NCI-H1105 (cell line): ENCODE measurements at regions not wholly inside any gene's neighbourhood (a gene's known extent, or its start where the extent isn't known, plus 50 kb on each side); places are given as distances from the start of the nearest gene placed in this dataset.
"Not testable (repeated sequence)": the region's sequence is repeated elsewhere in the genome, so short reads cannot be mapped to it uniquely, and the experiment has no call there.

Experiments
- DNase-seq: peaks from one replicate; lab custom pipeline; 2025; lab: John Stamatoyannopoulos, UW

- no peak for DNase-seq
Observed at GRCh38 chr7:4437916-4438315, 244.2 kb upstream of the FOXK1 start.

- no peak for DNase-seq
Observed at GRCh38 chr7:4438723-4439245, 243.3 kb upstream of the FOXK1 start.

- DNase-seq: no peak
Observed at GRCh38 chr7:4439444-4439843, 242.7 kb upstream of the FOXK1 start.

GRCh38 chr7:4444106-4444505 lies 238.0 kb upstream of the FOXK1 start:
- DNase-seq: no peak

DNA sequence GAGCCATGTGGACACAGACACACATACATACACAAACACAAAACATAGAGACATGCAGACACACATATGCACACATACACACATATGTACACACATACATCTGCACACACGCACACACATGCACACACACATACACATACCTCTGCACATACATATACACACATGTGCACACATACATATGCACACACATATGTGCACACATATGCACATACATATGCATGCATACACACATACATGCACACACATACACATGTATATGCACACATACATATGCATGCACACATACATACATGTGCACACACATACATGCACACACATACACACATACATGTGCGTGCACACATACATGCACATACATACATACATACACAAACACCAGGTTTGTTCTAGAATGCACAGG lies 236.3 kb upstream of the FOXK1 start:
- no peak for DNase-seq

DNA sequence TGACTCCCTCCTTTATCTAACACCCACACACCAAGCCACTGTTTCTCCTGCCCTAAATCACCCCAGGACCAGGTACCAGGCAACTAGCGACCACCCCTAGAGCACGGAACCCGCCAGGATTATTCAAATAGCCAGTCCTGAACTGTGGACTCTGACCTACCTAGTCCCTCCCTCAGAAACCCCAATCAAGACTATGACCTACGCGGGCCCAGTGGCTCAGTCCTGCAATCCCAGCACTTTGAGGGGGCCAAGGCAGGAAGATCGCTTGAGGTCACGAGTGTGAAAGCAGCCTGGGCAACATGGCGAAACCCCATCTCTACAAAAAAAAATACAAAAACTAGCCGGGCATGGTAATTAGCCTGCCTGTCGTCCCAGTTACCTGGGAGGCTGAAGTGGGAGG lies 232.8 kb upstream of the FOXK1 start:
- DNase-seq: no peak

DNA sequence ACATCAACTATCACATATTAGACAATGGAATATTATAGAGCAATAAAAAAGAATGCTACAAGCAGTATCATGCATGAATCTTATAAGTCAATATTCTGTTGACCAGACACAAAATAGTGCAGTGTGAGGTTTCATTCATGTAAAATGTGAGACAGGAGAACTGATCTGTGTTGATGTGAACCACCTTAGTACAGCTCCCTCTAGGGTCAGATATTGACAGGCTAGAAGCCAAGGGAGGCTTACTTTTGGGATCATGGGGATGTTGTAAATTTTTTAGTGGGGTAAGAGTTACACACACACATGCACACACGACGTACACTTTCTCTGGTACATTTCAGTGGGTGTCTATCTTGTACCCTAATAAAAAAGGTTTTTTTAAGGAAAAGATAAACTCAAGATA lies 231.6 kb upstream of the FOXK1 start:
- DNase-seq: no peak

- DNase-seq: no peak
Observed at GRCh38 chr7:4460597-4460996, 221.5 kb upstream of the FOXK1 start.

DNA sequence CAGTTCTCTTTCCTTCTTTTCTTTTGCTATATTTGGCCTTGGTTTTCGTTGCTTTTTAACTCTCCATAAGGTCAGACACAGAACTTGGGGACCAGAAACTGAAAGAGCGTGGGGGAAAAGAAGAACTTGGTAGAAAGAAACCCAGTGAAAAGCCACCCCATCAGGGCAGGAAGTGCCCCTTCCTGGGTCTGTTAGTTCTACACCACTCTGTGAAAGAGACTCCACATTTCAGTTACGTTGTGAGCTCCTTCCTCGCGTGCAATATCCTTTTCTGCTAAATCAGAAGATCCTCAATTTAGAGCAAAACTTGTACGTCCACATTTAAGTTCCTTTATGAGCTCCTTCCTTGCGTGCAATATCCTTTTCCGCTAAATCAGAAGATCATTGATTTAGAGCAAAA lies 220.6 kb upstream of the FOXK1 start:
- DNase-seq: no peak

DNA sequence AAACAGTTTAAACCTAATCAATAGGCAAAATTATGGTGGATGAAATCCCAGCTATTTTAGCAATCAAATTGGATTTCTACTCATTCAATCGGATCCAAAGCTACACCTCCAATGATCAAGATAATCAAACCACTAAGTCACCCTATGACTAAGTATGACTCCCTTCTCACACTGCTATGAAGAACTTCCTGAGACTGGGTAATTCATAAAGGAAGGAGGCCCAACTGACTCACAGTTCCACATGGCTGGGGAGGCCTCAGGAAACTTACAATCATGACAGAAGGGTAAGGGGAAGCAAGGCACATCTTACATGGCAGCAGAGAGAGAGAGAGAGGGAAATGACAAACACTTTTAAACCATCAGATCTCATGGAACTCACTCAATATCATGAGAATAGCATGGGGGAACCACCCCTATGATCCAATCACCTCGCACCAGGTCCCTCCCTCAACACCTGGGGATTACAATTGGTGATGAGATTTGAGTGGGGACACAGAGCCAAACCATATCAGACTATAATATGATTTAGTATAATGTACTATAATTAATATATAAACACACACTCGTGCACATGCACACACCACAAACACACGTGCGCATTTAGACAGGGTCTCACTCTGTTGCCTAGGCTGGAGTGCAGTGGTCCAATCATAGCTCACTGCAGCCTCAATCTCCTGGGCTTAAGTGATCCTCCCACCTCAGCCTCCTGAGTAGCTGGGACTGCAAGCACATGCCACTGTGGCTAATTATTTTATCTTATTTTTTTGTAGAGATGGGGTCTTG lies 213.6 kb upstream of the FOXK1 start:
- no peak for DNase-seq

DNA sequence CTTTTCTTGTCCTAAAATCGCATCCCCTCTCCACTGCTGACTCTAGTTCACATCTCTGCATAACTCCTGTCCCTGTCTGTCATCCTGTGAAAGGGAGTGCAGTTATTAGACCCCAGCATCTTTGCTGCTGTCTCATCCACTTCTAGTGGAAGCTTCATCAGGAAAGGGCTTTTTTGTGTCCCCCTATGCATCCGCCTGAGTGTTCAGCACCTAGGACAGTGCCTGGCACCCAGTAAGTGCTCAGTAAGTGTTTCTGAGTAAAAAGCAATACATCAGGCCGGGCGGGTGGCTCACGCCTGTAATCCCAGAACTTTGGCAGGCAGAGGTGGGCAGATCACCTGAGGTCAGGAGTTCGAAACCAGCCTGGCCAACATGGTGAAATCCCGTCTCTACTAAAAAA lies 211.8 kb upstream of the FOXK1 start:
- DNase-seq: no peak

- no peak for DNase-seq
Observed at GRCh38 chr7:4472728-4473127, 209.4 kb upstream of the FOXK1 start.

DNA sequence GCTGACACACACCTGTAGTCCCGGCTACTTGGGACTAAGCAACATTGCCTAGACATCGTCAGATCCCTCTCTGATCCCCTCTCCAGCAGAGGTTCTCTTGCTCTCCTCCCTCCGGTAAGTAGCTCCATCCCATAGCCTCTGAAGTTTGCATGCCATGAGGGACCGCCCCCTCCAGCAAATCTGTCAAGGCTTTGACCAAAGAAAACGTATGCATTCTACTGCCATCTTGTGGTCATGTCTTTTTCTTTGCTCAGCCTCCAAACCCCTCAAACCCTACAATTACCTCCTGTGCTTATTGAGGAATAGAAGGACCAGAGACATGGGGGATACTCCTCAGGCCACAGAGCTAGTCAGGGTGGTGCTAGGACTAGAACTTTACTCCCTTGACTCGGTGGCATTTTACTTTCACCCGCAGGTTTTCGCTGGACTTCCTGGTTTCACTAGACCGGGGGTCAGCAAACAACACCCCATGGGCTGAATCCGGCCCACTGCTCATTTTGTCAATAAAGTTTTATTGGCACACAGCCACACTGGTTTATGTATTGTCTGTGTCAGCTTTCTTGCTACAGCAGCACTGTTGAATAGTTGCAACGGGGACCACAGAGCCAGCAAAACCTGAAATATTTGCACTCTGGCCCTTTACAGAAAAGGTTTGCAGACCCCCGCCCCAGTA lies 202.6 kb upstream of the FOXK1 start:
- peak; percentile 33 for DNase-seq

DNA sequence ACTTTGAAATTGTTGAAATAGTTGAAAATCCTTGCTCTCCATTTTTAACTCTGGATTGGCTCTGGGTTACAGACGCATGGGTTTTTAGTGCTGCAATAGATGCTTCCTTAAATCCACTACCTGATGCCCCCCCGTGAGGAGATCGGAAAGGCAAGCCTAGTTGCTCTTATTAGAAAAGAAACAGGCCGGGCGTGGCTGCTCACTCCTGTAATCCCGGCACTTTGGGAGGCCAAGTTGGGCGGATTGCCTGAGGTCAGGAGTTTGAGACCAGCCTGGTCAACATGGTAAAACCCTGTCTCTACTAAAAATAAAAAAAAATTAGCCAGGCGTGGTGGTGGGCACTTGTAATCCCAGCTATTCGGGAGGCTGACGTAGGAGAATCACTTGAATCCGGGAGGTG lies 202.0 kb upstream of the FOXK1 start:
- DNase-seq: not testable (repeated sequence)

DNA sequence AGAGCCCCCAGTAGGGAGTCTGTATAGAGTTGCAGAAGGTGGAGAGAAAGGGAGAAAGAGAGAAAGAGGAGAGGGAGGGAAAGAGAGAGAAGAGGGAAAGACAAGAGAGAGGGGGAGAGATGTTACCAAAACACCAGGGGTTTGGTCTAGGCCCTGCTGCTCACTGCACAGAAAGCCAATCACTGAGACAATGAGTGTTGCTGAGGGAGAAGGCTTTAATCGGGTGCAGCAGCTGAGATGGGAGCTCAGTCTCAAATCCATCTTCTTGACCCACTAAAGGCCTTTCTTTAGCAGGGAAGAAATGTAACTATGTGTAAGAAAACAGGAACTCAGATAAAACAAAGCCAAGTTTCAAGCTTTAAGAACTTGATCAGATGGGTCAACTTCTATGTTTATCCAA lies 198.2 kb upstream of the FOXK1 start:
- no peak for DNase-seq

DNA sequence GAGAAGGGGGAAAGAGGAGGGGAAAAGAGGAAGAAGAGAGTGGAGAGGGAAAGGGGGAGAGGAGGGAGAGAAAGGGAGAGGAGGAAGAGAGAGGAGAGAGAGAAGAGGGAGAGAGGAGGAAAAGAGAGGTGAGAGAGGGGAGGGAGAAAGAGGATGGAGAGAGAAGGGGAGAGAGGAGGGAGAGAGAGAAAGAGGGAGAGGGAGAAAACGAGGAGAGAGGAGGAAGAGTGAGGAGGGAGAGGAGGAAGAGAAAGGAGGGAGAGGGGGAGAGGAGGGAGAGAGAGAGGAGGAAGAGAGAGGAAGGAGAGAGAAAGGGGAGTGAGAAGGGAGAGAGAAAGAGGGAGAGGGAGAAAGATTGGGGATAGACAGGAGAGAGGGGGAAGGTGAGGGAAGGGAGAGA lies 197.6 kb upstream of the FOXK1 start:
- no peak for DNase-seq

GRCh38 chr7:4486907-4487306 lies 195.2 kb upstream of the FOXK1 start:
- DNase-seq: no peak

- DNase-seq: not testable (repeated sequence)
Observed at GRCh38 chr7:4496911-4497310, 185.2 kb upstream of the FOXK1 start.

- no peak for DNase-seq
Observed at GRCh38 chr7:4500812-4501211, 181.3 kb upstream of the FOXK1 start.

DNA sequence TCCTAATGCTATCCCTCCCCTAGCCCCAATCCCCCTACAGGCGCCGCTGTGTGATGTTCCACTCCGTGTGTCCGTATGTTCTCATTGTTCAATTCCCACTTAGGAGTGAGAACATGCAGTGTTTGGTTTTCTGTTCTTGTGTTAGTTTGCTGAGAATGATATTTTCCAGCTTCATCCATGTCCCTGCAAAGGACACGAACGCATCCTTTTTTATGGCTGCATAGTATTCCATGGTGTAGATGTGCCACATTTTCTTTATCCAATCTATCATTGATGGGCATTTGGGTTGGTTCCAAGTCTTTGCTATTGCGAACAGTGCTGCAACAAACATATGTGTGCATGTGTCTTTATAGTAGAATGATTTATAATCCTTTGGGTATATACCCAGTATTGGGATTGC lies 174.2 kb upstream of the FOXK1 start:
- not testable (repeated sequence) for DNase-seq

GRCh38 chr7:4513450-4513849 lies 168.6 kb upstream of the FOXK1 start:
- no peak for DNase-seq

DNA sequence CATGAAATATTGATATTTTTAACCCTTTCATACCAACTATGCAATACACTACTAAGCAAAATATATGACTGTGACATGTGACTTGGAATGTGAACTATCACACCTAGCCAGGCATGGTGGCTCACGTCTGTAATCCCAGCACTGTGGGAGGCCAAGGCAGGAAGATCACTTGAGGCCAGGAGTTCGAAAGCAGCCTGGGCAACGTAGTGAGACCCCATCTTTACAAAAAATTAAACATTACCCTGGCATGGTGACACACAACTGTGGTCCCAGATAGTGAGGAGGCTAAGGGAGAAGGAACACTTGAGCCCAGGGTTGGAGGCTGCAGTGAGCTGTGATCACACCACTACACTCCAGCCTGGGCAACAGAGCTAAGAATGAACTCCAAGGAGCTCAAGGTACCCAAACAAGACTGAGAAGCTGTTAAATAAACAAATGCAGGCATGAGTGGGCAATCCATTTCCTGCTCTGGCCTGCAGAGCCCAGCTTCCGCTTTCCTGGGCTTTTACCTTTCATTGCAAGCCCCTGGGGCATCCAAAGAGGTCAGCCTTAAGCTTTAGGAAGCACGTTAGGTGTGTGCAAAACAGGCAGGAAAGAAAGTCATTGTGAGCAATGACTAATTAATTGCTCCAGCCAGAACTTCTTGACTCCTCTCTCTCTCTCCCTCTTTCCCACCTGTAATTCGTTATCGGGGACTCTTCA lies 162.1 kb upstream of the FOXK1 start:
- no peak for DNase-seq

DNA sequence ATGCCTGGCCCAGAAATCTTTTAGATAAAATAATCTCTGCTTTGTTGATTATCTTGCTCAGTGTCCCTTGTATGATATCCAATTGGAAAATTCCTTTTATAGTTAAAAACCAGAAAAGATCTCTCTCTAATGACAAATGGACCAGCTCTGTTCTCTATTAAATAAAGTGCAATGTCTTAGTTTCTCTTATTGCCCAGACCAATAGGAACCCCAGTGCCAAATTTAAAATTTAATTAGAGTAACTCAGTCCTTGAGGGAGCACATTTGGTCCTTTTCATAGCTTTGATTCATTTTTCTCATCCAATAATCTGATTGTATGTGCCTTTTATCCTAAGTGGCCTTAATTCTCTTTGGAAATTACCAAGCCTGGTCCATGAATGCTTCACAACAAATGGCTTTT lies 158.9 kb upstream of the FOXK1 start:
- no peak for DNase-seq
